Lower leg skin (tissue), 4 donors: ENCODE measurements at regions not wholly inside any gene's neighbourhood (a gene's known extent, or its start where the extent isn't known, plus 50 kb on each side); places are given as distances from the start of the nearest gene placed in this dataset.

Experiments used
- DNase-seq, 2 donors: peaks; one replicate each; pipeline ENCODE4 v3.0.0-alpha.2; 2019; ENCODE audit warnings: low spot score in 2 of 2
- H3K4me3 ChIP-seq: fragments of 200-600 bp; sonication (generic); 2 replicates; pipeline ENCODE4 v1.5.1; 2017; ENCODE audit warnings: mild to moderate bottlenecking, low read depth; ENCODE audit not compliant: poor library complexity, severe bottlenecking
- CTCF ChIP-seq, 3 donors: fragments of 450-650 bp; IDR thresholded peaks; one replicate each; pipeline ENCODE4 v1.5.1; 2016; ENCODE audit warnings: antibody characterized with exemption in 3 of 3, mild to moderate bottlenecking in 3 of 3, moderate library complexity in 2 of 3
- POLR2A ChIP-seq, 2 donors: fragments of 450-650 bp; IDR thresholded peaks; one replicate each; pipeline ENCODE4 v1.6.1; 2016 to 2017; ENCODE audit warnings: antibody characterized with exemption in 2 of 2, mild to moderate bottlenecking in 1 of 2, moderate library complexity in 1 of 2
- WGBS, 2 donors: methylation state at CpG; one replicate each; pipeline ENCODE4 v1.1.5; 2018; 5-methylcytosine and 5-hydroxymethylcytosine counted together
- intact Hi-C: fragments of 100-400 bp; cut with DNase I; formaldehyde crosslinking; loops from one replicate; pipeline ENCODE4 v1.15.0; 2023; ENCODE audit warnings: low total_unique reads

DNA sequence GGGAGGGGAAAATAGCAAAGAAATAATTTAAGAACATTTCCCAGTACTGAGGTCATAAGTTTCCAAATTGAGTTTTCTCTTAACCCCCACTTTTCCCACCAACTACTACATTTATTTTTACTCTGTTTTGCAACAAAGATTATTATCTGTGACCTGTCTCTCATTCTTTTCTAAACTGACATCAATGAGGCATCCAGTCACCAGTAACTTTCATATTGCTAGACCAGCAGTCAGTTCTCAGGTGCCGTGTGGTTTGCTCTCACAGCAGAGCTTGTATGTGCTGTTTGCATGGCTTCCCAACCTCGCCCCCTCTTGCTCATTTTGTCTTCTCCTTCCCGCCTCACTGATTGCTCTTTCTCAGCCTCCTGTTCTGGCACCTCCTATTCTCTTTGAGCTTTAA, 1091.3 kb downstream of the TBC1D22A start:
- no peak for DNase-seq
- no peak overlapping the region for H3K4me3 ChIP-seq
- intact Hi-C loops, result no loop called here
- WGBS, 2 donors, result 83 to 93% methylated on average over 3 of the region's 3 CpGs
- TF ChIP-seq POLR2A (IDR thresholded peaks at IDR 0.05) (no peak), CTCF (IDR thresholded peaks at IDR 0.05) (no peak)

GRCh38 chr22:47851586-47851985, 1089.1 kb downstream of the TBC1D22A start:
- H3K4me3 ChIP-seq, result no peak overlapping the region
- intact Hi-C loops, result no loop called here
- TF ChIP-seq POLR2A (IDR thresholded peaks at IDR 0.05), result no peak
- TF ChIP-seq CTCF (IDR thresholded peaks at IDR 0.05), result no peak
- 37 to 46% methylated on average over 3 of the region's 3 CpGs for WGBS, 2 donors
- no peak for DNase-seq

- H3K4me3 ChIP-seq, result no peak overlapping the region
- no peak for DNase-seq
- TF ChIP-seq CTCF (IDR thresholded peaks at IDR 0.05) (no peak), POLR2A (IDR thresholded peaks at IDR 0.05) (no peak)
- intact Hi-C loops, result no loop called here
- WGBS, 2 donors, result 62 to 67% methylated on average over 2 of the region's 2 CpGs
These were observed 1088.2 kb downstream of the TBC1D22A start for GRCh38 chr22:47850644-47851151.

- peak in 1 of 2 donors; percentile 34 for DNase-seq
- intact Hi-C loops, result no loop called here
- WGBS, 2 donors, result 64 to 72% methylated on average over 6 of the region's 6 CpGs
- TF ChIP-seq POLR2A (IDR thresholded peaks at IDR 0.05) (no peak), CTCF (IDR thresholded peaks at IDR 0.05) (no peak)
- H3K4me3 ChIP-seq, result no peak overlapping the region
These were observed 1087.1 kb downstream of the TBC1D22A start for GRCh38 chr22:47849576-47849975.

DNA sequence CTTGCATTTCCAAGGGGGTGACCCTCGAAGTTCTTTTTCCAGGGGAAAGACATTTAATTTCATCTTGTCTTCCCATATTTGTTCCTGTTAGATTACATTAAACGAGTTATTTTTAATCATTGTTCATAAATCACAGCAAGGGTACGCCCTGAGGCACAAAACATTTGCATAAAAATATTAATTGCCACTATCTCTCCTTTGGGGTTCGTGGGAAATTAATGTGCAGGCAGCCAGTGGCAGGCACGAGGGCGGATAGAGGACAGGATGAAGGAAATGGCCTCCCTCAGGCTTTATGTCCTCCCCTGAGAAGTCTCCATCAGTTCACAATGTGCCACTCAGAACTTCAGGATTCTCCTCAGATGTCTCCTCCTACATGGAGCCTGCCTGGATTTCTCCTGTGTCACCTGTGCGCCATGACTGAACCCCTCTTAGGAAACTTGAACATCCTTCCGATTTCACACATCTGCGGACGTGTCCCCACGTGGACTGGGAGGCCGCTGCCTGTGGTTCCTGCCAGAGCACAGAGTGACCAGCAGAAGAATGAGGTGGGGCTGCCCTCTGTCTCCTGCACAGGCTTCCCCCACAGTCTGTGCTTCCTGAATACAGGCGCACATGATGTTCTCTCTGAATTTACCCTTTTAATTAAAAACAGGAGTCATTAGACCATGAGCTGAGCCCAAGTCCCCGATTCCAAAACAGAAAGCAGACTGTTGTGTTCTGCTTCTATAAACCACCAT, 1085.9 kb downstream of the TBC1D22A start:
- 65 to 76% methylated on average over 14 of the region's 14 CpGs for WGBS, 2 donors
- TF ChIP-seq POLR2A (IDR thresholded peaks at IDR 0.05) (no peak), CTCF (IDR thresholded peaks at IDR 0.05) (no peak)
- H3K4me3 ChIP-seq, result no peak overlapping the region
- DNase-seq, result peak in 1 of 2 donors; percentile 54
- intact Hi-C loops, result no loop called here
